ENCODE measurements at regions not wholly inside any gene's neighbourhood (a gene's known extent, or its start where the extent isn't known, plus 50 kb on each side); places are given as distances from the start of the nearest gene placed in this dataset.

DNA sequence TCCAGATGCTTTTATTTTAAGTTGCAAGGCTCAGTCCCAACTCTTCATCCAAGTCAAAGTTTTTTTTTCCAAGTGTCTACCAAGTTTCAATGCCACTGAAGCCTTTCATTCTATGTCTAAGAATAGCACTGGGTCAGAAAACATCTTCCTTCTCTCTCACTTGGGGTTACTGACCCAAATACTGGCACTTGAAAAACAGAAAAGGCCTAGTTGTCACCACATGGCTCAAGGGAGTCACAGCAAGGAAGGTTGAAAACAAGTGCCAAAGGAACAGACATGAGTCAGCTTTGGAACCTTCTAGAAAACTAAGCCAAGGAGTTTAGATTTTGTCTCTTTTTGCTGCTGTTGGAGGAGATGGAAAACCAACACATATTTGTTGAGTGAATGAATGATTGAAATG, 146.5 kb downstream of the COPS8 start:
- in situ Hi-C loops (cut with MboI; ENCODE audit: low pct_ligation_motif_present in 1 of 4, low pct_unique_long_range_greater_than_20kb in 1 of 4, low sequenced_read_pairs in 3 of 4), result no loop called here

DNA sequence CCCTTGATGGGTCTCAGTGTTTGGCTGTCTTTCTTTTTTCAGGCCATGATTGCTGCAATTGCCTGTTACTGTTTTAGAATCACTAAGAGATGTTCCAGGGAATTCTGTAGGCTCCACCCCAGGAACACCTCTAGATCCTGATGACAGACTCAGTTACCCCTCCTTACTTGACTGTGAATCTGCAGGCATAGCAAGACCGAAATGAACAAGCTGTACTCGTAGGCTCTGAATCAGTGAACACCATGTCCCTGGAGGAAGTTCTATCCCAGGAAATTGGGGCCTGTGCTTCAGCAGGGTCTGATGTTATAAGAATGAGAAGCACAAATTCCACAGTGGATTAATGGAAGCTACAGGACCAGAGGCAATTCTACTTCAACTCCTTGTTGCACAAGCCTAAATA, 148.6 kb downstream of the COPS8 start:
- Histone ChIP-seq H3K4me3 (no peak overlapping the region), H3K9me3 (no peaks in the 10 kb centered on the region), H3K36me3 (no peaks in the 10 kb centered on the region), H3K4me1 (peaks cover 0 to 16% (median 2%) of the 10 kb centered on the region in 4 donors), H3K27ac (peak overlapping the region in 2 of 4 donors; percentile 41 to 59), H3K27me3 (no peaks in the 10 kb centered on the region)
- DNase-seq, result no peak
- intact Hi-C loops (cut with DNase I; ENCODE audit: low total_unique reads), result no loop called here
- in situ Hi-C loops (cut with MboI; ENCODE audit: low pct_ligation_motif_present in 1 of 4, low pct_unique_long_range_greater_than_20kb in 1 of 4, low sequenced_read_pairs in 3 of 4), result no loop called here
- 53 to 90% methylated on average over 2 of the region's 2 CpGs for WGBS, 2 donors (ENCODE audit: low coverage in 1 of 2)
- TF ChIP-seq, protein P1, sequence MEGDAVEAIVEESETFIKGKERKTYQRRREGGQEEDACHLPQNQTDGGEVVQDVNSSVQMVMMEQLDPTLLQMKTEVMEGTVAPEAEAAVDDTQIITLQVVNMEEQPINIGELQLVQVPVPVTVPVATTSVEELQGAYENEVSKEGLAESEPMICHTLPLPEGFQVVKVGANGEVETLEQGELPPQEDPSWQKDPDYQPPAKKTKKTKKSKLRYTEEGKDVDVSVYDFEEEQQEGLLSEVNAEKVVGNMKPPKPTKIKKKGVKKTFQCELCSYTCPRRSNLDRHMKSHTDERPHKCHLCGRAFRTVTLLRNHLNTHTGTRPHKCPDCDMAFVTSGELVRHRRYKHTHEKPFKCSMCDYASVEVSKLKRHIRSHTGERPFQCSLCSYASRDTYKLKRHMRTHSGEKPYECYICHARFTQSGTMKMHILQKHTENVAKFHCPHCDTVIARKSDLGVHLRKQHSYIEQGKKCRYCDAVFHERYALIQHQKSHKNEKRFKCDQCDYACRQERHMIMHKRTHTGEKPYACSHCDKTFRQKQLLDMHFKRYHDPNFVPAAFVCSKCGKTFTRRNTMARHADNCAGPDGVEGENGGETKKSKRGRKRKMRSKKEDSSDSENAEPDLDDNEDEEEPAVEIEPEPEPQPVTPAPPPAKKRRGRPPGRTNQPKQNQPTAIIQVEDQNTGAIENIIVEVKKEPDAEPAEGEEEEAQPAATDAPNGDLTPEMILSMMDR (IDR thresholded peaks at IDR 0.05), result no peak
- no peak for TF ChIP-seq EP300 (IDR thresholded peaks at IDR 0.05; ENCODE audit: low read depth)
- peak in 2 of 3 donors; percentile 32 to 42 for TF ChIP-seq POLR2AphosphoS5 (IDR thresholded peaks at IDR 0.05)
- no peak for TF ChIP-seq POLR2A (IDR thresholded peaks at IDR 0.05)

More for the DNA sequence above, 146.5 kb downstream of the COPS8 start:
- peaks cover 0 to 16% (median 2%) of the 10 kb centered on the region in 4 donors for H3K4me1 ChIP-seq
- TF ChIP-seq, protein P1 (IDR thresholded peaks at IDR 0.05), result no peak
- no peak for TF ChIP-seq EP300 (IDR thresholded peaks at IDR 0.05; ENCODE audit: low read depth)
- no peak for TF ChIP-seq POLR2AphosphoS5 (IDR thresholded peaks at IDR 0.05)
- no peak for TF ChIP-seq POLR2A (IDR thresholded peaks at IDR 0.05)
- H3K36me3 ChIP-seq, result no peaks in the 10 kb centered on the region
- no peak for DNase-seq
- no peaks in the 10 kb centered on the region for H3K9me3 ChIP-seq
- intact Hi-C loops (cut with DNase I; ENCODE audit: low total_unique reads), result no loop called here
- H3K27me3 ChIP-seq, result no peaks in the 10 kb centered on the region
- no peak overlapping the region for H3K4me3 ChIP-seq
- H3K27ac ChIP-seq, result no peak overlapping the region

DNA sequence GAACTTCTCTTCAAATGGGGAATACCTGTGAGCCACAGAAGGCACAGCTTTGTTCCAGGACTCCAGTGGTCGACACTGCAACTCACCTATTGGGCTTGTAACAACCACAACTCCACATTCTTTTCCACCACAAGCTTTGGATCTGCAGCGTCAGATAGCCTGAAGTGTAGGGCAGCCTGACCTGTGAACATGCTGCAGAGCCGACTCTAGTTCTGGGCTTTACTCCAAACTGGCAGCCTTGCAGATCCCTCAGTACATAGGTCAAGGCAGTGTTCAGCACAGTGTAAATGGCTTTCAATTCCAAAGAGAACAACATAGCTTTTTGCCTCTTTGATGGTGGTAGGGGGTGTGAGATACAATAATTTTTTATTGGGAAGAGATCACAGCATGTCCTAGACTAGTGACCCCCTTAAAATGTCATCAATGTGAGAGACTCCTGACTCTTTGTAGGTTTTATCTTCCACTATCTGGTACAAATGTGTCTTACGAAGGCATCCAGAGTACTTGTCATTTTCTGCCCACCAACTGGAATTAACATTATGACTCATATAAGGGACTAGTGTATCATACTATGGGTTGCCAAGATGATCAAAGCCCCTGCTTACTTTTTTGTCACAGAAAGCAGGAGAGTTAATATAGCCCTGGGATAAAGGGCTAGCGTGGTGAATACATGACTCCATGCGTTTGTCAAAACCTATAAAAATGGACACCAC, 149.8 kb downstream of the COPS8 start:
- TF ChIP-seq POLR2AphosphoS5 (IDR thresholded peaks at IDR 0.05) (no peak), EP300 (IDR thresholded peaks at IDR 0.05; ENCODE audit: low read depth) (no peak)
- TF ChIP-seq, protein P1 (IDR thresholded peaks at IDR 0.05), result no peak
- Histone ChIP-seq H3K9me3 (no peaks in the 10 kb centered on the region), H3K4me1 (peaks cover 0 to 16% (median 2%) of the 10 kb centered on the region in 4 donors), H3K36me3 (no peaks in the 10 kb centered on the region), H3K4me3 (no peak overlapping the region), H3K27ac (peak overlapping the region; percentile 20 to 70 (median 56)), H3K27me3 (no peaks in the 10 kb centered on the region)
- 67 to 72% methylated on average over 3 to 6 of the region's 6 CpGs for WGBS, 2 donors (ENCODE audit: low coverage in 1 of 2)
- in situ Hi-C loops (cut with MboI; ENCODE audit: low pct_ligation_motif_present in 1 of 4, low pct_unique_long_range_greater_than_20kb in 1 of 4, low sequenced_read_pairs in 3 of 4) (no loop called here), intact Hi-C loops (cut with DNase I; ENCODE audit: low total_unique reads) (no loop called here)
- peak; percentile 31 for DNase-seq

DNA sequence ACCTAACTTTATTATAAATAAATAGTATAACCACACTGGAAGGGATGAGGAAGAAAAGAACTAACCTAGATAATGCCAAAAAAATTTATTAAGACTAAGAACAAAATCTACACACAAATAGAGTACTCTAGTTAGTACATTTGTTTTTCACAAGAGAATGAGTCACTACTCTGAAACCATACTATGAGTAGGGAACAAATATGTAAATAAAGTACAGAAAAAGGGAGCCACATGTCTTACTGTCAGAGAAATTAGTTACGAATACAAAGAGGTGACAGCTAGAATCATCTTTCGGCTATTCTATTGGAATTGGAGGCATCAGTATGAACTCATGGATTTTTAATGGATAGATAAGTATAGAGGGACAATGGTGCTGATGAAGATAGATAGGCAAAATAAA, 150.5 kb downstream of the COPS8 start:
- Histone ChIP-seq H3K27me3 (no peaks in the 10 kb centered on the region), H3K9me3 (no peaks in the 10 kb centered on the region), H3K4me3 (no peak overlapping the region), H3K4me1 (peaks cover 0 to 16% (median 2%) of the 10 kb centered on the region in 4 donors), H3K36me3 (no peaks in the 10 kb centered on the region), H3K27ac (peak overlapping the region in 2 of 4 donors; percentile 52 to 59)
- WGBS, 2 donors (ENCODE audit: low coverage in 1 of 2), result 79 to 88% methylated on average over 2 of the region's 2 CpGs
- intact Hi-C loops (cut with DNase I; ENCODE audit: low total_unique reads), result no loop called here
- DNase-seq, result no peak
- in situ Hi-C loops (cut with MboI; ENCODE audit: low pct_ligation_motif_present in 1 of 4, low pct_unique_long_range_greater_than_20kb in 1 of 4, low sequenced_read_pairs in 3 of 4), result no loop called here
- TF ChIP-seq, protein P1 (IDR thresholded peaks at IDR 0.05), result no peak
- TF ChIP-seq EP300 (IDR thresholded peaks at IDR 0.05; ENCODE audit: low read depth), result no peak
- TF ChIP-seq POLR2AphosphoS5 (IDR thresholded peaks at IDR 0.05), result no peak
- TF ChIP-seq POLR2A (IDR thresholded peaks at IDR 0.05), result no peak

Data from transverse colon (tissue), 4 donors.